ENCODE measurements at regions not wholly inside any gene's neighbourhood (a gene's known extent, or its start where the extent isn't known, plus 50 kb on each side); places are given as distances from the start of the nearest gene placed in this dataset.
A peak's percentile ranks its signal among the peaks of the same experiment; 100 is the strongest.

DNA sequence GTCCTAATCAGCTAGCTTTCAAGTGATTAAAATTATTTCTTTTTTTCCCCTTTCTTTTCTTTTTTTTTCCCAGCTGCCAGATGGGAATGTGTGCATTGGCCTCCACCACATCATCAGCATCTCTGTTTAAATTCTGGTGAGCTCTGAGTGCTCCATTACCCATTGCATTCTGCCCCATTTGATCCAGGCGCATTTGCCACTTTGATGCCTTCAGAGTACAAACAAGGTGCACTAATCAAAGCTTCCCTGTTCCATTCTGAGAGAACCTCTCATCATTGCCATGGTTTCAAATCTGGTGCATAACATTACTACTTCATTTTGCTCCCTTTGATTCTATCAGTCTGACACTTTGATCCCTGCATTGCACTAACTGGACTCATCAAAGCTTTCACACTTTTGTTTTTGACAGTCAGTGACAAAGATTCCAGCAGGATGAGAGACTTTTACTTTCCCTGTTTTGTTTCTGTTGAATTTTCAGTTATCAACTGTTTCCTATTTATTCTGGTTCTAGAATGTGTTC lies 238.8 kb upstream of the PCDH10 start:
- no peak for DNase-seq

DNA sequence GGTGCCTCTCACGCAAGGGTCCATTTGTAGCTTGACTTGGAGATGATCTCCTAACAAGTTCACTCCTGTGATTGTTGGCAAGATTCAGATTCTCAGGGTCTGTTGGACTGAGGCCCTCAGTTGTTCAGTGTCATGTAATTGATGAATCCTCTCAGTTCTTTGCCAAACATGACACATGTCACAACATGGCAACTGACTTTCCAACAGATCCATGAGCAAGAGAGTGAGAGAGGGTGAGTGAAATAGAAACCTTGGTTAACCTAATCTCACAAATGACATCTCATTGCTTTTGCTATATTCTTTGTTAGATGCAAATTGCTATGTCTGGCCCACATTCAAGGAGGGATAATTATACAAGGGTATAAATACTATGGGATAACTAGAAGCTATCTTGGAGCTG lies 231.0 kb upstream of the PCDH10 start:
- no peak for DNase-seq

DNA sequence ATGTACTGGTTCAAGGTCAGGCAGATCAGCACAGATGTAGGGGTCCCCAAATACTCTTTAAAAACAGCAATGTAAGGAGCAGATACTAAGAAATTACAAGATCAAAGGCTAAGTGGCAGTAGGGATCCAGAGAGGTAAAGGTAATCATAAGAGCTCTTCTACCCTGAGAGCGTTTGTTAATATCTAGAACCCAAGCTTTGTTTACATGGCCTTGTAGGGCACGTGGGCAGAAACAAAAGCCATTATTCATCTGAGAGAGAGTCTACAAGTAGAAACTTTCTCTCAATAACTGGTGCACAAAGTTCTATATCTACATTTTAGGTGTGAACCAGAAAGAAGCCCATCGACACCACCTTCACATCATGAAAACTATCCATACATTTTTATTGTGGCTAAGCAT lies 225.6 kb upstream of the PCDH10 start:
- no peak for DNase-seq

DNA sequence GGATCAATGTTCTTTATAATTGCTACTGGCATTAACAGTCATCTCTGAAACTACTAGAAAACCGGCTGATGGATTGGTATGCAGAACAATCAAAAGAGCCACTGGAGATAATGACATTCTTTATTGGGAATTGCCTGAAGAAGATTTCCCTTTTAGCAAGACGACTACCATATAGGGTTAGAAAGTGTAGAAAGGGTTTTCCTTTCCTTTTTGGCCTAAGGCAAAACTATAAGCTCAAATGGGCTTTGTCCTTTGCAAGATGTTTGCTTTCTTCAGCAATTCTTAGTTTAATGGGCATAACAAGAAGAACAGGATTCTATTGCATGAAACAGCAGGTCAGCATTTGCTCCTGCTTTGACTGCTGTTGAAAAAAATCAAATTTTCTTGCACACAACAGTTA lies 214.2 kb upstream of the PCDH10 start:
- DNase-seq, result no peak

DNA sequence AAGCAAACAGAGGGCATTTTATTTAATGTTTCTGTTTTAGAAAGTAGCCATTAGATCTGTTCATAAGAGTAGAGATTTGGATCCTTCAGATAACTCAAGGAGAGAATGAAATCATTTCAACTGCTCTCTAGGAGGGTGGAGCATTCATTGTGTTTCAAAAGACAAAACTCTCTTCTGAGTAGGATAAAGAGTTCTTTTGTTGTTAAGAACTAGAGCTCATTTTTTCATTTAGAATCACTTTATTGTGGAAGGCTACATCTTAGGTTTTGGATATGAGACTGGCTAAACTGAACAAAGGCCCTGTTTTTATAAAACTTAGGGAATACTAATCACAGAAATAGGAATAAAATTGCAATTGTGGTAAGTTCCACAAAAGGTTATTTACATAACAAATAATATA lies 193.9 kb upstream of the PCDH10 start:
- no peak for DNase-seq

DNA sequence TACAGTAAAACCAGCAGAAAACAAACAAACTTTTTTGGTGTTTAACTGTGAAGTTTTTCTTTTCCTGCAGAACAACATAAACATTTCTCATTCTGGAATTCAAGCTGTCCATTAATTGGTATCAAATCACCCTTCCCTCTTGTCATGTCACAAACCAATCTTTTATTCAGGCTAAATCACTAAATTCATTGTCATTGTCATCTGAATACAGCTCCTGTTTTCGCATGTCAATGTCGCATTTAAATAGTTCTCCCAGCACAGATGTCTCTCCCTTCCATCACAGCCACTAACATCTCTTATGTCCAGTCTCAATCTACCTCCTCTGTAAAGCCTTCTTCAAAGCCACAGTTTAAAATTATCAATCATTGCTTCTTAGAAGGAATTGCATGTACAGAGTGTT lies 192.1 kb upstream of the PCDH10 start:
- no peak for DNase-seq

DNA sequence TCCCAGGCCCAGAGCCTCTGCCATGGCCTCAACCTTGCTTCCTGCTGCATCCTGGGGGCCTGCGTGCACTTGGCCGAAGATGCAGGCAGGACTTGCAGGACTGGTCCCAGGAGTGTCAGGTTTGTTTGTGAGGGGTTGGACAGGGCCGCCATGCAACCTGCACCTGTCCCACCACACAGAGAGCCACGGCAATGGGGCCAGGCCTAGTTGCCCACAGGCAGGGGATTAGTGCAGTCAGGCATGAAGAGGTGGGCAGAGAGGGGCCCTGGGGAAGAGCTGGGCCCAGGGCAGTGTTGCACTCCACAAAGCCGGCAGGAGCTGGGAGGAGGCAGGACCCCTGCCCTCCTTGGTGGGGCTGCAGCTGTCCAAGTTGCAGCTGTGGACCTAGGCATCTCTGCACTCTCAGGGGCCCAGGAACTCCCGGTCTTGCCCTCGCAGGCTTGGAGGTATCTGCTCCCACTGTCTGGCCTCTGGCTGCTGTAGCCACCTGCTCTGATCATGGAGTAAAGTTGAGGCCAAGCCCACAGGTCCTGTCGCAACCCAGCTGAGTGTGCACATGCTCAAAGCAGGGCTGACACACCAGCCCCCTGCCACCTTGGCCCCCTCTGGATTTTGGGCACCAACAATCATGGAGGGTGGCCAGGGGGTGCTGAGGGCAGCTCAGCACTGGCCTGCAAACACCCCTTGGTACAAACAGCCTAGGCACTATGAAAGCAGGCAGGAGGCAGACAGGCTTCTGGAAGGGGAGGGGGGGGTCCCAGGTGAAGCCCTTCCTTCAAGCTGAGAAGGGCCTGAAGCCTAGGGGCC lies 190.4 kb upstream of the PCDH10 start:
- DNase-seq, result no peak

DNA sequence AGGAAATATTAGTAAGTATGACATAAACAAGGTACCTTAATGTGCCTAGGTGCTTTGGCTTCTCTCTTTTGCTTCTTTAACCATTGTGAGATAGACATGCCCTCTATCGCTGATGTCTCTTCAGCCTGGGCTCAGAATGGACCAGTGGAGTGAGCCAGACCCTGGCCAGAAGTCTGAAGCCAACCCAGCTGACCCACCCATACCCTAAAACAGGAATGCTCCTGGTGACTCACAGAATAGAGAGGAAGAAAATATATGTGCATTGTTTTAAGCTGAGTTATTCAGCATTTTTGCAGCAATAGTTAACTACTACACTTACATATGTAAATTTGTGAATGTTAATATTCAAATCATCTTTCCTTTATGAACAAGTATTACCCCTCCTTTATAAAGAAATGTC lies 167.5 kb upstream of the PCDH10 start:
- no peak for DNase-seq

DNA sequence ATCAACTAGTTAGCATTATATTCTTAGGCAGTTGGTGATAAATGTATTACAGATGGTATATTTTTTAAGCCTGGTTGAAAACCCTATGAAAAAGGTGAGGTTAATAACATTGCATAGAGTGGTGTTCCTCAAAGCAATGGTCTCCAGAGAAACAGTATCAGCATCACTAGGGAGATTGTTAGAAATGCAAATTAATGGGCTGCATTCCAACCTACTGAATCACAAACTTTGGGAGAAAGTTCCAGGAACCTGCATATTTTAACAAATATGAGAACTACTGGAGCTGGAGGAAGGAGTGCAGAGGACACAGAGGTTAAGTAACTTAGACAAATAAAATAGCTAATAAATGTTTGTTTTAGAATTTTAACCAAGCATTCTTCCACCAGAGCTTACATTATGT lies 166.9 kb upstream of the PCDH10 start:
- DNase-seq, result no peak

DNA sequence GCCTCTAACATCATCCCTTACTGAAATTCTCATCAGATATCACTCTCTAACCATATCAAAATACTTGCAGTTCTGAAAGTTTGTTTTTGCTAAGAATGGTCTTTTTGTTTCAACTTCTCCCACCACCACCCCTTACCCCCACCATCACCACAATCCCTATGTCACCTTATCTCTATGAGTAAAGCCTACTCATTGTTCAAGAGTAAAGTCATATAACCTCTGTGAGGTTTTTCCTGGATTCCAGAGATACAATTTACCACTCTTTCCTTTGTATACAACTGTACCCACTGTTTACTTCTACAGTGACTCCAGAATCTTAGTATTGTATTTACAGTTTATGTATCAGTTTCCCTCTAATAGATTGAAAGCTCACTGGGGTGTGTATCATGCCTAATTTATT lies 158.0 kb upstream of the PCDH10 start:
- DNase-seq, result no peak

DNA sequence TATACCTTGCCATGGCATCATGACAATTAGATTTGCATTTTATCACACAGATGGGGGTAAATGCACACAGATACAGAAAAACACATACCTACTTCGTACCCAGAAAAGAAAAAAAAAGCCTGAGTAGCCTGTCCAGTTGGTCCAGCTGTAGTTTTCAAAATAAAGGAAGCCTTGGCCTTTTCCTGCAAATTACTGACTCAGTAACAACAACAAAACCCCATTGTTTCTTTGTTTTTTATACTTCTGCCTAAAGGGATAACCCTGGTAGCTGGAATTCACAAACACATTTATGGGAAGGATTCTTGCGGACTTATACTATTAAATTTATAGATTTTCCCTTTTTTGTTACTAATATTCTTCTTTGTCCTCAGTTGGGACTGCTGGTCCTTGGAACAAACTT lies 156.4 kb upstream of the PCDH10 start:
- no peak for DNase-seq

DNA sequence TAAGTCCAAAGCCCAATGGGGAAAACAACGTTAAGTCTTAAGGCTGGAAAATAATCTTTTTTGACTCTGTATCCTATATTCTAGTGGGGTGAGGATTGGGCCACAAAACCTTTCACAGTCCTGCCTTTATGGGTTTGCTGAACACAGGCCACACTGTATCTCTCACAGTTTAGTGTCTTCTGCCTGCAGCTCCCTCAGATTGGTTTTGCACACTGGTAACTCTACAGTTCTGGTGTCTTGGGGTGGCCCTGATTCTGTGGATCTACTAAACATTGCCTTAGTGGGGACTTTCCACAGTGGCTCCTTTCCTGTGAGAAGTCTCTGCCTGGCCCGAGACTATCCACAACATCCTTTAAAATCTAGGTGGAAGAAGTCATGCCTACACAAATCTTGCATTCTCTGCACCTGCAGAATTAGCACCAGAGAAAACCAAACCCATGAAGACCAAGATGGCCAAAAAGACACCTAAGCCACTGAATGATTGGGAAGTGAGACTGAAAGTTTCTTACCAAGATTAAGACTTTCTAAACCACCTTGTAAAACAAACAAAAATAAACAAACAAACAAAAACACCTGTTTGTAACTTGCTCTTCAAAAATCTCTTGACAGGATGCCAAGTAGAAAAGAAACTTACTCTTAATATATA lies 150.4 kb upstream of the PCDH10 start:
- DNase-seq, result no peak

DNA sequence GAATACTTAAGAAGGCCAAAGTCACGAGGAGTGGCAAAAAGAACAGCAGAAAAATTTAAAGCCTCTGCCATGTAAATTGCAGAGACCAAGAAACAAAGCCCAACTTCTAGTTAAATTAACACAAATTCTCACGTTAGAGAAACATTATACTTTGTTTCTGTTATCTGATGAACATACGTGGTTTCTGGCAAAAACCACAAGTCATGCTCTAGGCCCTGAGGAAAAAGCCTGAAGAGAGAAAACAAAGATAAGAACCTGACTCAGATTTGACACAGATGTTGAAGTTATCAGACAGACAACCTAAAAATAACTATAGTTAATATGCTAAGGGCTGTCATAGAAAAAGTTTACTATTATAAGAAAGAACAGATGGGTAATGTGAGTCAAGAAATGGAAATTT lies 149.1 kb upstream of the PCDH10 start:
- peak; percentile 34 for DNase-seq

DNA sequence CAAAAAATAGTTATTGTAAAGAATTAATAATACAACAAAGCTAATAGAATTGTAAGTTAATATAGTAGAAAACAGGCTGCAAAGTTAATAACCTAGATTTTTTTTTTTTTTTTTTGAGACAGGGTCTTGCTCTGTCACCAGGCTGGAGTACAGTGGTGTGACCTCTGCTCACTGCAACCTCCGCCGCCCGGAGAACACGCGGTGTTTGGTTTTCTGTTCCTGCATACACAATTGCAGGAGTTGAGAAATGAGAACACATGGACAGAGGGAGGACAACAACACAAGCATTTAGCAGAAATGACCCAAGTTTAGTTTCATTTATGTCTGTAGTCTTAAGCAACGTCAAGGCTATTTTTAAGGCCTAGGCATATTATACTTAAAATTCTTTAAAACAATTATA lies 145.9 kb upstream of the PCDH10 start:
- no peak for DNase-seq

DNA sequence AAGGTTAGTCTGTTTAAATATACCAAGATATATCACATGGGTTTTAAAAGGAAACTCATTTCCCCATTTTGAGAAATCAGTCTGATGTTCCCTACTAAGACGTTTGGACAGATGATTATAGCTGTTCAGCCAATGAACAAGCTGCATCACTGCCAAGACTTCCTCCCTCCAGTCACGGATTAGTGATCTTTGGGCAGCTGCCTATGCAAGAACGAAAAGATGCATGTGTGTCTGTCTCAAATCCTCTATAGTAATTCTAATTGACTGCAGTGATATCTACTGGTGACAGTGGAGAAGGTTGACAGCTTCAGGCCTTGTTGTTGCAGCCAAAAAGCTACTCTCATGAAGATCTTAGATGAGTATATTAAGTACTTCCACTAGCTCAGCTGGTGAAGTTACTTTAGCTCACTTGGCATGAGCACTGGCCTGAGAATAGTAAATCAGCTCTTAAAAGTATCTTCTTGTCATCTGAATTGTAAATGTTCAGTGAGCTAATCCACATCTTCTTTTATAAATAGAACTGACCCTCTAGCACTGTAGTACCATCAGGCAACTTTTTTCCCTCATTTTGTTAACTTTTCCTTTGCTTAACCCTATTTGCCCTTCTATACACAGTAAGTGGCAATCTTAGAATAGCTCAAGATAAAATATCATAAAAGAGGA lies 134.5 kb upstream of the PCDH10 start:
- no peak for DNase-seq

DNA sequence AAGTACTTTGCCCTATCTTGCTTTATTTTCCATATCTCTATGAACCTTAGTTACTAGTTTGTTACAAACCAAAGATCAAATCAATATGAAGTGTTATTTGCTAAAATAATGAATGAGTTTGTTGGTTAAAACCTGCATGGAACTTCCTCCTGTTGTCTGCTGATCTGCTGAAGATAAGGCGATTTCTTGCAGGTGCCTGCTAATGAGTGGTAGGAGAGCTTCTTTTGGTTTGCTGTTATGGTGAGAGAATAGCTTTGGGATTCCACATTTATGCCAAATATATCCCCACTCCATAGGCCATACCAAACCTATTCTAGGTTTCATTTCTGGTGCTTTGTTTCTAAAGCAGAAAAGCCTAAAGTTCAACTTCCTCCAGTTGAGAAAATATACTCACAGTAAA lies 103.8 kb upstream of the PCDH10 start:
- DNase-seq, result no peak

DNA sequence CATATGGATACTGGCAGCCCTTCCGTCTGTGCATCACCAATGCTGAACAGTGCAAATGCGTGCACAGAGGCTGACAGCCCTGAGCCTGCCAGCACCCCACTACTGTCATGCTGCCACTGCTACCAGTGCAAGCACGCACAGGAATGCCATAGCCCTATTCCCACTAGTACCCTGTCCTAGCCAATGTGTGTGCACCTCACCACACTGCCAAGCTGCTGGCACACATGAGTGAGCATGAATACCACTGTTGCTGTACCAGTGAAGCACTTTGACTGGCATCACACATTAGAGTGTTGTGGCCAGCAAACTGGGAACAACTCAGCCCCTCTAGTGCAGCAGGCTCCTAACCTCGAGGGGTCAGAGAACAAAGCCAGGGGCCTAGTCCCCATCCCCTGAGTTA lies 102.9 kb upstream of the PCDH10 start:
- DNase-seq, result no peak

DNA sequence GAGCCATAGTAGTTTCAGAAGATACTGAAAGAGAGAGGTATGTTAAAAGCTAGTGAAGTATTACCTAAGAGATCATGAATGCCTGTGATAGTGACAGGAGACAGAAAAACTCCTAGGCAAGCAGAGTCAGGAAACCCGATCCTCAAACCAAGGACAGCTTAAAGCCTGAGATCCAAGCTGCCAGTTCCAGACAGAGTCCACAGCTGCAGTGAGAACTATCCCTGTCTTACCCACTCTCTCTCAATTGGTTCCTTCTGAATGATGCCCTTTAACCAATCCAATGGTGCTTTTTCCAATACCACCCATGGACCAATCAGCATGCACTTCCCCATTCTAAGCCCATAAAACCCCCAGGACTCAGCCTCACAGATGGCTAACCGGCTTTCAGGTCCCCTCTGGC lies 90.4 kb upstream of the PCDH10 start:
- no peak for DNase-seq

DNA sequence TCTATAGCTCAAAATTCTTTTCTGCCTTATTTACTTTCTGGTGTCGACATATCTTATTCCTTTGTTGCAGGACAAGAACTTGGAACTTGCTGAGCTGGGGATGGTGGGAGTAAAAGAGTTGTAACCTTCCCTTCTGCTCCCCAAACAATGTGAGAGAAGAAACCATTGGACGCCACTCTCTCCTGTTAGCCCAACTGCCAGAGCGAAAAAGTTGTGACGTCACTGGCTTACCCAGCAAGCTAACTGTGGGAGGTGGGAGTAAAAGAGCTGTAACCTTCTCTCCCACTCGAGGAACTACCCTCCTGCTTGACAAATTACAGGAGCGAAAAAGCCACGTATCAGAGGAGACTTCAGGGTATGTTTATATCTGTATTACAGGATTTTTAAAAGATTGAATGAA lies 90.0 kb upstream of the PCDH10 start:
- no peak for DNase-seq

DNA sequence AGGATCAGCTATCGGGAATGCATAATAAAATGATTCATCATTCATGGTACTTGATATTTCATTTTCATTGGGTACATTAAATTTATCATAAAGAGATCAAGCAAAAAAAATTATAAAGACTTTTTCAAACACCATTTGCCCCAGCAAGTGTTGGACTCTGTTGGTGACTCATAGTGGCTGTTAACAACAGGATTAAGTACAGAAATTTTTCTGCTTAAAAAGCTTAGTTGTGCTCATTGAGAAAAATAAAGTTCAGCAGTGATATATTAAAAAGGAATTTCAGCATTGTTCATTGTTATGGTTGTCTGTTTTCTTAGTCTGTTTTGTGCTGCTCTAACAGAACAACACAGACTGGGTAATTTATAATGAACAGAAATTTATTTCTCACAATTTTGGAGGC lies 86.2 kb upstream of the PCDH10 start:
- DNase-seq, result no peak

DNA sequence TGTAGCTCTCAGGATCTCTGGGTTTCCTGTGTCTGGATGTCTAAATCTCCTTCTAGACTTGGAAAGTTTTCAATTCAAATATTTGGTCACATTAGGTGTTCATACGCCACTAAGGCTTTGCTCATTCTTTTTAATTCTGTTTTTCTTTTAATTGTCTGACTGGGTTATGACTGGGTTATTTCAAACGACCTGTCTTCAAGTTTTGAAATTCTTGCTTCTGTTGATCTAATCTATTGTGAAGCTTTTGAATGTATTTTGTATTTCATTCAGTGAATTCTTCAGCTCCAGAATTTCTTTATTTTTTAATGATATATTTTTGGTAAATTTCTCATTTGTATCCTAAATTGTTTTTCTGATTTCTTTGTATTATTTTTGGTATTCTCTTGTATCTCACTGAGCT lies 81.0 kb upstream of the PCDH10 start:
- DNase-seq, result no peak

DNA sequence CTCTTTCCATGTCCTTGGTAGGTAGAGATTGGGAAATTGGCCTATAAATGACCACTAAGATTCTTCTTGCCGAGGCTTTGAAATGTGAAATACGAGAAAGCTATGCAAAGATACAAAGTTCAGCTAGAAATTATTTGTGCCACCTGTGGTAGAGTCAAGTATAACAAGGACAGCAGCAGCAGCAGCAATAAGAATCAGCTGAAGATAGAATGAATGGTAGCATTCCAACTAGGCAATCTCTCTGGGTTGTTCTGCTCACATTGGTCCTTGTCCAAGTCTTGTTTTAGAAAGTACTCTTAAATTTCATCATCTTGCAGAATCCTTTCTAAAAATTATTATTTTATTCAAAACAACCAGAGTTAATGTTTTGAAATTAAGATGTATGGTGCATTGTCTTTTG lies 67.8 kb upstream of the PCDH10 start:
- no peak for DNase-seq

DNA sequence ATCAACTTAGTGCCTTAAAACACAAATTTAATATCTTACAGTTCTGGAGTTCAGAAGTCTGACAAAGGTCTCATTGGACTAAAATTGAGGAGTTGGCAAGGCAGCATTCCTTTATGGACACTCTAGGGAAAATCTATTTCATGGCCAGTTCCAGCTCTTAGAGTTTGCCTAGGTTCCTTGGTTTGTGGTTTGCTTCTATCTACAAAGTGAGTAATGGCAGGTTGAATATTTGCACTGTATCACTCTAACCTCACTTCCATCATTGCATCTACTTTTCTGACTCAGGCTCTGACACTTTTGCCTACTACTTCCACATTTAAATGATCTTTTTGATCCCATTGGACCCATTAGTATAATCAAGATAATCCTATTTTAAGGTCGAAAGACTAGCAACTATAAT lies 64.7 kb upstream of the PCDH10 start:
- no peak for DNase-seq

DNA sequence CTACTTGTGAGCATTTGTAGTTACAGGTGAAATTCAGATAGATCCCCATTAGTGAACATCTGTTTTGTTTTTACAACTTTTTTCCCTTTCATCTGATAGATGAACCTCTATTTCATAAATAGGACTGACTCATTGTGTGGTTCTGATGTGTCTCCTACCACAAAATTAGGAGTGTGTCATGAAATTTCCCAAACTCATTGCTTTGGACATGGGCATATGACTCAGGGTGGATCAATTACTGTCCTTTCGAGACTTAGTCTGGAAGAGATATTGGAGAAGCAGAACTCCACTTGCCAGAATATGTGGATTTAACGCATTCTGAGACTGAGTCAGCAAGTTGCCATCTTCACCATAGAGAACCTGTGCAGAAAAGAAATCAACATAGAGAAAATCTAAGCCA lies 53.5 kb upstream of the PCDH10 start:
- DNase-seq, result no peak

Data from hematopoietic multipotent progenitor cell treated with erythropoietin and hydrocortisone succinate and interleukin-3 and kit ligand, for 6 days (in vitro differentiated cells).